HEK293 (cell line): ENCODE measurements at regions not wholly inside any gene's neighbourhood (a gene's known extent, or its start where the extent isn't known, plus 50 kb on each side); places are given as distances from the start of the nearest gene placed in this dataset.
"Not testable (repeated sequence)": the region's sequence is repeated elsewhere in the genome, so short reads cannot be mapped to it uniquely, and the experiment has no call there.

Experiments used
- CTCF ChIP-seq: fragments of 450-650 bp; formaldehyde crosslinking; IDR thresholded peaks from 2 replicates; pipeline ENCODE4 v1.5.1; 2016; ENCODE audit warnings: missing biosample characterization, missing genetic modification characterization
- MYNN ChIP-seq: fragments of 450-650 bp; formaldehyde crosslinking; IDR thresholded peaks from 2 replicates; pipeline ENCODE4 v1.5.1; 2016; ENCODE audit warnings: missing biosample characterization, missing genetic modification characterization, borderline replicate concordance
- PATZ1 ChIP-seq: fragments of 450-650 bp; formaldehyde crosslinking; IDR thresholded peaks from 2 replicates; pipeline ENCODE4 v1.5.1; 2016; ENCODE audit warnings: missing biosample characterization, missing genetic modification characterization
- REST ChIP-seq: fragments of 450-650 bp; formaldehyde crosslinking; IDR thresholded peaks from 2 replicates; pipeline ENCODE4 v1.5.1; 2016; ENCODE audit warnings: missing biosample characterization, missing genetic modification characterization
- SALL2 ChIP-seq: fragments of 450-650 bp; formaldehyde crosslinking; IDR thresholded peaks from 2 replicates; pipeline ENCODE4 v1.5.0; 2017; ENCODE audit warnings: missing biosample characterization, mild to moderate bottlenecking, missing genetic modification characterization, borderline replicate concordance
- ZNF23 ChIP-seq: fragments of 450-650 bp; formaldehyde crosslinking; IDR thresholded peaks from 2 replicates; pipeline ENCODE4 v1.5.1; 2016; ENCODE audit warnings: missing biosample characterization, missing genetic modification characterization, borderline replicate concordance
- ZNF280D ChIP-seq: fragments of 450-650 bp; formaldehyde crosslinking; IDR thresholded peaks from 2 replicates; pipeline ENCODE4 v1.5.1; 2016; ENCODE audit warnings: missing biosample characterization, missing genetic modification characterization
- ZNF776 ChIP-seq: fragments of 450-650 bp; formaldehyde crosslinking; IDR thresholded peaks from 2 replicates; pipeline ENCODE4 v1.5.0; 2017; ENCODE audit warnings: missing biosample characterization, missing genetic modification characterization, borderline replicate concordance

GRCh38 chr18:22706025-22706424, 227.1 kb upstream of the RBBP8 start:
- TF ChIP-seq ZNF776, CTCF, MYNN, SALL2, REST, PATZ1, ZNF23, ZNF280D (tag by site-specific recombination): not testable (repeated sequence)
